Fibroblast of mammary gland (primary cell): ENCODE measurements at regions not wholly inside any gene's neighbourhood (a gene's known extent, or its start where the extent isn't known, plus 50 kb on each side); places are given as distances from the start of the nearest gene placed in this dataset.

Experiments
- DNase-seq: peaks from one replicate; pipeline ENCODE4 v3.0.0-alpha.2; 2010; ENCODE audit warnings: low read depth
- H3K4me3 ChIP-seq: 2 replicates; pipeline ENCODE4 v1.5.1; 2011; ENCODE audit warnings: low read depth, mild to moderate bottlenecking, low read length, moderate library complexity; ENCODE audit not compliant: control insufficient read depth
- TF ChIP-seq, protein P1 (sequence below): conservative IDR thresholded peaks from 2 replicates; pipeline ENCODE4 v1.5.1; 2011; ENCODE audit warnings: low read depth, low read length, inconsistent platforms; ENCODE audit not compliant: control insufficient read depth, insufficient read depth

DNA sequence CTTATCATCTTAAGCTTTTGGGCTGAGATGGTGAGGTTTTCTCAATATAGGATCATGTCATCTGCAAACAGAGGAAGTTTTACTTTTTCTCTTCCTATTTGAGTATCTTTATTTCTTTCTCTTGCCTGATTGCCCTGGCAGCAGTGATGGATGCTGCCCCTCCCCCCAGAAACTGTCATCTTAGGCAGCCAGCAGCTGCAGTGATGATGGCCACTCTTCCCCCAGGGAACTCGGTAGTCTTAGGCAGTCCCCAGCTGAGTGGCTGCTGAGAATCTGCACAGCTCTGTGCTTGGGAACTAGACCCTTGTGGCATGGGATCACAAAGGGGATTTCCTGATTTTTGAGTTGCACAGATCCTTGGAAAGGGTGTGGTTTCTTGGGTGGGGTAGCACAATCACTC is 791.1 kb upstream of the ALCAM start:
- TF ChIP-seq, protein P1, sequence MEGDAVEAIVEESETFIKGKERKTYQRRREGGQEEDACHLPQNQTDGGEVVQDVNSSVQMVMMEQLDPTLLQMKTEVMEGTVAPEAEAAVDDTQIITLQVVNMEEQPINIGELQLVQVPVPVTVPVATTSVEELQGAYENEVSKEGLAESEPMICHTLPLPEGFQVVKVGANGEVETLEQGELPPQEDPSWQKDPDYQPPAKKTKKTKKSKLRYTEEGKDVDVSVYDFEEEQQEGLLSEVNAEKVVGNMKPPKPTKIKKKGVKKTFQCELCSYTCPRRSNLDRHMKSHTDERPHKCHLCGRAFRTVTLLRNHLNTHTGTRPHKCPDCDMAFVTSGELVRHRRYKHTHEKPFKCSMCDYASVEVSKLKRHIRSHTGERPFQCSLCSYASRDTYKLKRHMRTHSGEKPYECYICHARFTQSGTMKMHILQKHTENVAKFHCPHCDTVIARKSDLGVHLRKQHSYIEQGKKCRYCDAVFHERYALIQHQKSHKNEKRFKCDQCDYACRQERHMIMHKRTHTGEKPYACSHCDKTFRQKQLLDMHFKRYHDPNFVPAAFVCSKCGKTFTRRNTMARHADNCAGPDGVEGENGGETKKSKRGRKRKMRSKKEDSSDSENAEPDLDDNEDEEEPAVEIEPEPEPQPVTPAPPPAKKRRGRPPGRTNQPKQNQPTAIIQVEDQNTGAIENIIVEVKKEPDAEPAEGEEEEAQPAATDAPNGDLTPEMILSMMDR, result no peak
- no peak overlapping the region for H3K4me3 ChIP-seq
- no peak for DNase-seq

DNA sequence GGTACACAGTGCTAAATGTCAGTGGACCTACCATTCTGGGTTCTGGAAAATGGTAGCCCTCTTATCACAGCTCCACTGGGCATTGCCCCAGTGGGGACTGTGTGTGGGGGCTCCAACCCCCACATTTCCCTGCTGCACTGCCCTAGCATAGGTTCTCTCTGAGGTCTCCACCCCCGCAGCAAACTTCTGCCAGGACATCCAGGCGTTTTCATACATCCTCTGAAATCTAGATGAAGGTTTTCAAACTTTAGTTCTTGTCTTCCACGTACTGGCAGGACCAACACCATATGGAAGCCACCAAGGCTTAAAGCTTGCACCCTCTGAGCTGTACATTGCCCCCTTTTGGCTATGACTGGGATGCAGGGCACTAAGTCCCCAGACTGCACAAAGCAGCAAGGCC is 788.2 kb upstream of the ALCAM start:
- TF ChIP-seq, protein P1, result no peak
- DNase-seq, result no peak
- no peak overlapping the region for H3K4me3 ChIP-seq

DNA sequence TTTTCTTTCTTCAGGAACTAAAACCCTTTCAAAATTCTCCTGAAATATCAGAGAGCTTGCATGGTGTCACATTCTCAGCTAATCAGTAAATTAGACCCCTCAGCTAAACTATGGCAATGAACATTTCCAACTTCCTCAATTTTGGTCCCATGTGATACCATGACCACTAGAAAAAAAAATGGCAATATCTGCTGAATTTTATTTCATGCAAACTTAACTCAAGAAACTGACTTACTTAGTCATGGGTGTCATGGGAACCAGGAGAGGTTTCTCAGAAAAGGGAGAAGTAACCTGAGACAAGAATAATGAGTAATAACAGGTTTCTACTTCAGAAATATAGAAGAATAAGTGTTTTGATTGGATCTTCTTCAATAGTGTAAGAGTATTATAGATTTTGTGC is 784.6 kb upstream of the ALCAM start:
- H3K4me3 ChIP-seq, result no peak overlapping the region
- TF ChIP-seq, protein P1, result no peak
- DNase-seq, result no peak

DNA sequence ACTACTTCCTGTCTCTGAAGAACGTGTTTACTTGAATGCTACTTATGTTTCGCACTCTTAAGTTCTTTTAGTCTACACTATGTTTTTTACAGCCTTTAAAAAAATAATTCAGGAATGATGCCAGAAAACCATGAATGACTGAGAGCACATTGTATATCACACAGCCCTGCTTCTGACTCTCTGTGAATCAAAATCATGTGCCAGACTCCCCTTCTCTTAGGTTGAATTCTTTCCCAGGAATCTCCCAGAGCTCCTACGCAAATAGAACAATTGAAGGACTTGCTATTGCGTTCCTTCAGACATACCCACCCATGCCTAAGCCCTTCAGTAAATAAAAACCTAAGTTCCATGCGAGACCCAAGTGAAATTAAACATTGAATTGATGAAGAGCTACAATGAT is 782.0 kb upstream of the ALCAM start:
- H3K4me3 ChIP-seq, result no peak overlapping the region
- DNase-seq, result no peak
- TF ChIP-seq, protein P1, result no peak

DNA sequence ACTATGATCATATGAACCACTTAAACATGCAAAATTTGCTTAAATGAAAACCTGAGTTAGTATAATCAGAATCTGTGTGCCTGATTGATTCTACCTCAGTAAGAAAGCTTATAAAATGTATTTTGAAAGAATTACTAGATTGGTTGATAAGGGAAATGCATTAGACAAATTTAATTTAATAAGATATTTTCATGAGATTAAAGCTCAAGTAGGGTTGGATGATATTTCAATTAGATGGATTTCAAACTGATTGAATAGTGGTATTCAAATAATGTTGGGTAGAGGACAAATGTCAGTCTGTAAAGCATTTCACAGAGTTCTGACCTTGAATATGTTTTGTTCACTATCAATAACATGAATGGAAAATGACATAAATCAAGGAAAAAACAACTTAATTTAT is 780.4 kb upstream of the ALCAM start:
- DNase-seq, result no peak
- no peak overlapping the region for H3K4me3 ChIP-seq
- TF ChIP-seq, protein P1, result no peak

DNA sequence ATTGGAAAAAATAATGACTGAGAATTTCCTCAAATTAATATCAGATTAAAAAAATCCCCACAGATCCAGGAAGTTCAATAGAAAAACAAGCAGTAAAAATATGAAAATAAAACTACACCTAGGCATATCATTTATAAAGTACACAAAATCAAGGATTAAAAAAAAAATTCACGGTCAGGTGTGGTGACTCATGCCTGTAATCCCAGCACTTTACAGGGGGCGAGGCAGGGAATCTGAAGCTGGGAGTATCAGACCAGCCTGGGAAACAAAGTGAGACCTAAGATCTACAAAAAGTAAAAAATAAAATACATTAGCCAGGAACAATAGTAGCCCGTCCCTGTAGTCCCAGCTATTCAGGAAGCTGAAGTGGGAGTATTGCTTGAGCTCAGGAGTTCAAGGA is 778.3 kb upstream of the ALCAM start:
- TF ChIP-seq, protein P1, result no peak
- no peak for DNase-seq
- H3K4me3 ChIP-seq, result no peak overlapping the region

DNA sequence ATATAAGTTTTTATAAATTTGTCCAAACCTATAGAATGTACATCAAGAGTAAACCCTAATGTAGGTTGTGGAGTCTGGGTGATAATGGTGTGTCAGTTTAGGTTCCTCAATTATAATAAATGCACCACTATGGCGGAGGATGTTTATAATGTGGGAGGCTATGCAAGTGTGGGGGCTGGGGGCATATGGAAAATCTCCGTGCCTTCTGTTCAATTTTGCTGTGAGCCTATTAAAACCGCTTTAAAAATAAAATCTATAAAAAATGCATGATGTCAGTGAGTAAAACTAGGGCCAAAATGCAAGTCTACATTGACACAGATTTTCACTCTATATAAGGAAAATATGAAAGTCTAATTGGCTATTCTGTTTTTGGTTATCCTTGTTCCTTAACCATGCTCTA is 774.9 kb upstream of the ALCAM start:
- no peak for DNase-seq
- TF ChIP-seq, protein P1, result no peak
- H3K4me3 ChIP-seq, result no peak overlapping the region
